HG03432 (cell line): ENCODE measurements at regions not wholly inside any gene's neighbourhood (a gene's known extent, or its start where the extent isn't known, plus 50 kb on each side); places are given as distances from the start of the nearest gene placed in this dataset.
"Not testable (repeated sequence)": the region's sequence is repeated elsewhere in the genome, so short reads cannot be mapped to it uniquely, and the experiment has no call there.

Experiments
- ATAC-seq: cut with Tn5 transposase; IDR thresholded peaks from one replicate; pipeline ENCODE4 v1.9.1; 2021; ENCODE audit warnings: mild to moderate bottlenecking, moderate library complexity; ENCODE audit not compliant: unreplicated experiment

GRCh38 chr4:159632031-159632430, 529.2 kb downstream of the RAPGEF2 start:
- no peak for ATAC-seq

GRCh38 chr4:159639671-159640323, 536.9 kb downstream of the RAPGEF2 start:
- no peak for ATAC-seq

GRCh38 chr4:159649237-159649636, 546.4 kb downstream of the RAPGEF2 start:
- no peak for ATAC-seq

- no peak for ATAC-seq
Measured at GRCh38 chr4:159652871-159653270, 550.0 kb downstream of the RAPGEF2 start.

DNA sequence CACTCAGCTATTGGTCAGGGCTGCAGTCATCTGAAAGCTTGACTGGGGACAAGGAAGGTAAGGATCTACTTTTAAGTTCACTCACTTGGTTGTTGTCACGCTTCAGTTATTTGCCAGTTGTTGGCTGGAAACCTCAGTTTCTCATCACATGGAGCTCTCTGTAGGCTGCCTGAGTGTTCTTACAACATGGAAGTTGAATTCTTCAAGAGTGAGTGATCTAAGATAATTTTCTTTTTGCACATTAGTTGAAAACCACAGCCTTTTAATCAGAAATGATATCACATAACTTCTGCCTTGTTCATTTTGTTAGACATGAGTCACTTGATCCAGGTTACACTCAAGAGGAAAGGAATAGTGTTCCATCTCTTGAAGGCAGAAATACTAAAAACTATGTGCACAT, 552.7 kb downstream of the RAPGEF2 start:
- ATAC-seq, result no peak

GRCh38 chr4:159669094-159669493, 566.2 kb downstream of the RAPGEF2 start:
- no peak for ATAC-seq

- no peak for ATAC-seq
Measured at GRCh38 chr4:159673221-159673620, 570.3 kb downstream of the RAPGEF2 start.

- no peak for ATAC-seq
Measured at GRCh38 chr4:159674241-159674640, 571.4 kb downstream of the RAPGEF2 start.

DNA sequence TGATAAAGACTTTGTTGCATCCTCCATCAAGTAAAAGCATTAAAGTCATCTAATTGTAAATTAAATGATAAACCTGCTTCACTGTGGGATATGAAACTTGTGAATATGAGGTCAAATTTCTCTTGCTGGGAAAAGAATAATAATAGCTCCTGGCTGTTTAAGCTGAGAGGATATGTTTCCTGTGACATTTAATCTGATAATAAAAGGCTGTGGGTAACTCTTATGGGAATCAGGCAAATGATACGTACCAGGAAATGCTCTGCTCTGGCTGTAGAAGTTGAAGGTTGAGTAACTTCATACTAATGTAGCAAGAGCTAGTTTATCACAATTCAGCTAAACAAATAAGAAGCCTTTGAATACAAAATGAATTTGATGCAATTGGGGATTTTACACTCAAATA, 574.6 kb downstream of the RAPGEF2 start:
- no peak for ATAC-seq

DNA sequence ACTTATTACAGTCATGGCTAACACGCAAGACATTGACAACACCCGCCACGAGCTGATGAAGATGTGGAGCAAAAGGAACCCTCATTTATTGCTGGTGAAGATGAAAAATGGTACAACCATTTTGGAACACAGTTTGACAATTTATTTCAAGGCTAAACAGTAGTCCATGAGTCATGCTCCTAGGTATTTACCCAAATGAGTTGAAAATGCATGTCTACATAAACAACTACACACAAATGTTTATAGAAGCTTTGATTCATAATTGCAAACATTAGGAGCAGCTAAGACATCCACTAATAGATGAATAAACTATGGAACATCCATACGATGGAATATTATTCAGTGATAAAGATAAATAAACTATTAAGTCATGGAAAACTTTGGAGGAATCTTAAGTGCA, 580.1 kb downstream of the RAPGEF2 start:
- ATAC-seq, result no peak

DNA sequence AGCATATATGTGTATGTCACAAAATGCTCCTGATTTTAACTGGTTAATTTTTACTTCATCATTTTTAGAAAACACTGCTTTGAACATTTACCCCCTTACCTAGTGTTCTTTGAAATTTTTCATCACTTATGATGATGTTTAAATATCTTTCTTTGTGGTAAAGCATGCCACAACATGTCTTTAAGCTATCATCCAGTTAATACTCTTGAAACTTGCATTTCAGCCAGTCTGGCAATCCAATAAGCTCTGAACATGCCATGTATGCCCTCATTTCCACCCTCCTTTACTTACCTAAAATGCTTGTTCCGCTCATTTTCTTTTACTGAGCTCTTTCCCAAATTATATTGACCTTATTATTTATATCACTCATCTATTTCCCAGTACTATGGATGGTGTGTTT, 581.2 kb downstream of the RAPGEF2 start:
- no peak for ATAC-seq

DNA sequence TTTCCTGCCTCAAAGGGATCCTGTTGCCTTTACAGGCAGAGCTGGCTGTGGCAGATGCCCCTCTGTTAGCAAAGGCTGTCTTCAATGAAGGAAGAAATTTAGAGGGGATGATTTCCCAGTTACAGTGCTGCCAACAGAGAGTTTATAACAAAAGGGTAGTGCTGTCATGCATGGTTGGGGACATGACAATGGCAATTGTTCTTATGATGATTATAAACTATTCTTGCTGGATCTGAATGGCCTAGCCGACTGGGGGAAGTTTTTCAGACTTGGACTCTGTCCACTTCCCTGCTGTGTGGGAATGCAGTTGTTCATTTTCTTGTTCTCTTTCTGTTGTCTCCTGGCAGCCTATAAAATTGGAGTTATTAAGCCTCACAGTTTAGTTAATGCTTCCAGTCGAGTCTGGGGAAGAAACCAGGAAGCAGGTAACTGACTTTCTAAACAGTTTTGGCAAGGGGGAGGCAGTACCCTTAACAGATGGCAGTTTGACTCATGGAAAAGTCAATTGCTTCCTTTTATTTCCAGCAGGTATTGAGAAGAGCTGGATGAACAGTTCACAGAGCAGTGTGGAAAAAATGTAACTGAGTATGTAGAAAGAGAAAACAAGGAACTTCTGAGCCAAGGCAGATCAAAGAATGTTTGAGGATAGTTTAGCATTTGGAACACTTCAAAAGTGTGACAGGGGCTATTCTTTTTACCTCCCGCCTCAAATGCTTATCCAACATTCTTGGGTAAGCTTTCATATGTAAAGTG, 582.6 kb downstream of the RAPGEF2 start:
- ATAC-seq, result no peak

DNA sequence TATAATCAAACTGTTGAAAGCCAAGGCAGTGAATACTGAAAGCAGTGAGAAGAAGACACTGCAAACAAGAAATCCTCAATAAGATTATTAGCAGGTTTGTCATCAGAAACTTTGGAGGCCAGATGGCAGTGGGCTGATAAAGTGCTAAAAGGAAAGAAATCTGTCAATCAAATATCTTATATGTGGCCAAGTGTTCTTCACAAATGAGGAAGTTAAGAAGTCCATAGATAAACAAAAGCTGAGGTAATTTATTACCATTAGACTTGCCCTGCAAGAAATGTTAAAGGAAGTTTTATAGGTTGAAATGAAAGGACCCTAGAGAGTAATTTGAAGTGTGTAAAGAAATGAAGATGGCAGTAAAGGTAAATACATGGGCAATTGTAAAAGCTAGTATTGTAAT, 586.6 kb downstream of the RAPGEF2 start:
- no peak for ATAC-seq

DNA sequence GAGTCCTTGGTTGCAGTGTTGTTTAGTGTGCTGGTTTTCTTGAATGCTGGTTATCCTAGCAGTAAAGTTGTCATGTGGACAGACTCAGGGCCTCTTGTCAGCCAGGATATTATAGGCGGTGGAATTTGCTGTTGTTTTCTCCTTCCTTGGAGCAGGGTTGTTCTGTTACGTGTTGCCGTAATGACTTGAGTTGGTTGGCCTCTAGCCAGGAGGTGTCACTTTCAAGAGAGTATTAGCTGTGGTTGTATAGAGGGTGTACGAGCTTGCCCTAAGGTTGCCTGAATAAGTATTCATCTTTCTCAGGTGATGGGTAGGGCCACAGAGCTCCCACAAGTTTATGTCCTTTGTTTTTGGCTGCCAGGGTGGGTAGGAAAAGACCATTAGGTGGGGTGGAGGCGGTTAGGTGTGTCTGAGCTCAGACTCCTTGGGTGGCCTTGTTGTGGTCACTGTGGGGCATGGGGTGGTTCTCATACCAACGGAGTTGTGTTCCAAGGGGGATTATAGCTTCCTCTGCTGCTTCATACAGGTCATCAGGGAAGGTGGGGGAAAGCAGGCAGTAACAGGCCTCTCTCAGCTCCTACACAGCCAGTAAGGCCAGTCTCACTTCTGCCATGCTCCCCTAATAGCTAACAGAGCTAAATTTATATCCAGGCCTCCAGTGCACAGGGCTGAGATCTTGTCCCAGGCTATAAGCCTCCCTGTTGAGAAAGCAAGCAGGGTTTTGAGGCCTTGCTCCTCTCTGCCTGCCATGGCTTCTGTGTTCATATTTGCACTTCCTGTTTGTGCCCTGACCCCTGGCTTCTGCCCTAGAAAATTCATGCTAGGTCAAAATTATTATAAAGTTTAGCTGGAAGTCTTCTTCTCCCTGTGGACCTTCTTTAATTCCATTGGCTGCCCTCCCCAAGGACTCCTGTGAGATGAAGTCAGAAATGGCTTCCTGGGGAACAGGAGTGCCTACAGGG, 594.7 kb downstream of the RAPGEF2 start:
- no peak for ATAC-seq

DNA sequence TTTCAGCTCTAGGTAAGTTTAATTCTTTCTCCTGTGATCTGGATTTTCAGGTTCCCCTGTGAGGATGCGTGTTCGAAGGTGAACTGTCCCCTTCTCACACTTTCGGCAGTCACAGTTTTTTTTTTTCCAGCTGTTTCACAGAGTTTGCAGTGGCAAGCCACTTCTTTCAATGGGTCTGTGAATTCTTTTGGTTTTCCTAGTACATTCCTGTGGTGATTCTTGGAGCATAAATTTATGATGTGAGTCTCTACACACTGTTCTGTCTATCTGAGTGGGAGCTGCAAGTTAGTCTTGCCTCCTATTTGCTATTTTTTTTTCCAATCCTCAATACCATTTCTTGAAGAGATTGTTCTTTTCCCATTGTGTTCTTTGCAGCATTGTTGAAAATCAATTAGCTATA, 595.5 kb downstream of the RAPGEF2 start:
- ATAC-seq, result no peak

DNA sequence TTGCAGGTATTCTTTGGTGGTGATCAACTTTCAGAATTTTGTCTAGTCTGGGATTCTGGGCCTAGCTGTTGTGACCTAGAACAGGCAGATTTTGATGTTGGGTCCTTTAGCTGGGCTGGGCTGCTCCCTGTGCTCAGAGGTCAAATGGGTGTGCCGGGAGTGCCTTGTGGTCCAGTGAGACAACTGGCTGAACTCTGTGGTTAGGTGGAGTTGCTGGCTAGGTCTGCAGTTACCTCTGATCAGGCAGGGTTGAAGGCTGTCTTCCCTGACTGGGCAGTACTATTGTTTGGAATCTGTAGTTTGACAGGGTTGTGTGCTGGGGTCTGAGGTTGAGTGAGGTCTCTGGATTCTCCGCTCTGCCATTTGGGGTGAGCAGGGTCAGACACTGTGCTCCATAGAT, 599.3 kb downstream of the RAPGEF2 start:
- no peak for ATAC-seq

GRCh38 chr4:159705334-159705733, 602.5 kb downstream of the RAPGEF2 start:
- ATAC-seq, result no peak

- ATAC-seq, result no peak
Measured at GRCh38 chr4:159706704-159707103, 603.8 kb downstream of the RAPGEF2 start.

DNA sequence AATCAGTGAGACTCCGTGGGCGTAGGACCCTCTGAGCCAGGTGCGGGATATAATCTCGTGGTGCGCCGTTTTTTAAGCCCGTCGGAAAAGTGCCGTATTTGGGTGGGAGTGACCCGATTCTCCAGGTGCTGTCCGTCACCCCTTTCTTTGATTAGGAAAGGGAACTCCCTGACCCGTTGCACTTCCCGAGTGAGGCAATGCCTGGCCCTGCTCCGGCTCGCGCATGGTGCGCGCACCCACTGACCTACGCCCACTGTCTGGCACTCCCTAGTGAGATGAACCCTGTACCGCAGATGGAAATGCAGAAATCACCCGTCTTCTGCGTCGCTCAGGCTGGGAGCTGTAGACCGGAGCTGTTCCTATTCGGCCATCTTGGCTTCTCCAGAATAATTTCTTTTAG, 612.3 kb downstream of the RAPGEF2 start:
- not testable (repeated sequence) for ATAC-seq

DNA sequence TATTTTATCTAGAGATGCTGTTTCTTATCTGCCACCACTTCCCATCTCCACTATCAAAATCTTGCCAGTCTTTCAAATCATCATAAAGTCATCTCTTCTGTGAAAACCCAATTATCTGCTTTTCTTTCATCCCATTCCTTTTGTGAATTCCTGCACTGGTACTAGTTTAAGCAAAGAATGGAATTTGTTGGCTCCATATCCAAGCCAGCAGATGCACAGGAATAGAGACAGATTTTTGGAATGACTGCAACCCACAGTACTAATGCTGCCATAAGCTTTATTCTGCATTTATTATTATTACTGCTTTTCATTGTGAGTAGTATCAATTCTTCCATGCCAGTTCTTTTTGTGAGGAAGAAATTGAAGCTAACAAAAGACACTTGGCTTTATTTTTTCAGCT, 616.7 kb downstream of the RAPGEF2 start:
- ATAC-seq, result no peak

DNA sequence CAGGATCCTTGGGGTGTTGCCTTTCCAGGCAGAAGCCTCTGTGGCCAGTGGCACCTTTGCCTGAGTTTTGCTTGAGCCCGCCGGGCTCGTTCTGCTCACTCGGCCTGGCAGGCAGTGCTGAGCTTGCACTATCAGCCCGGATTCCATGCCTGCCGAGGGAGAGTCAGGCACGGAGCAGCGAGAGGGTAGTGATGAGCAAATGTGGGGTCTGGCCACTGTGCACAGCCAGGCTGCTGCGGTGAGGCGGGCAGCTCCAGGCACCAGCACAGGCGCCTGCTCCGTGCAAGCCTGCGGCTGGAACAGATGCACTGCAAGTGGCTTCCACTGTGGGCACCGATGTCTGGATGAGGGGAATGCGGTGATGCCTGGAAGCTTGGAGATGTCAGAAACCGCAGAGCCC, 619.2 kb downstream of the RAPGEF2 start:
- no peak for ATAC-seq

GRCh38 chr4:159722918-159723317, 620.0 kb downstream of the RAPGEF2 start:
- no peak for ATAC-seq
